Neuronal stem cell (in vitro differentiated cells): ENCODE measurements at regions not wholly inside any gene's neighbourhood (a gene's known extent, or its start where the extent isn't known, plus 50 kb on each side); places are given as distances from the start of the nearest gene placed in this dataset.

Source experiments
- DNase-seq: peaks from one replicate; pipeline ENCODE4 v3.0.0-alpha.2; 2013; ENCODE audit warnings: low spot score
- H2AFZ ChIP-seq: one replicate; pipeline ENCODE4 v1.6.1; 2013; ENCODE audit warnings: mild to moderate bottlenecking, low read length, inconsistent platforms
- H2AK5ac ChIP-seq: 2 replicates; pipeline ENCODE4 v1.6.1; 2013; ENCODE audit warnings: low read depth, mild to moderate bottlenecking, inconsistent platforms, low read length, moderate library complexity, mixed read lengths
- H2BK120ac ChIP-seq: 2 replicates; pipeline ENCODE4 v1.6.1; 2013; ENCODE audit warnings: low read depth, mild to moderate bottlenecking, inconsistent platforms, low read length, moderate library complexity, mixed read lengths
- H2BK12ac ChIP-seq: one replicate; pipeline ENCODE4 v1.6.1; 2013; ENCODE audit warnings: low read length, inconsistent platforms
- H2BK15ac ChIP-seq: 2 replicates; pipeline ENCODE4 v1.6.1; 2013; ENCODE audit warnings: mild to moderate bottlenecking, low read length, inconsistent platforms, mixed read lengths
- H2BK5ac ChIP-seq: one replicate; pipeline ENCODE4 v1.6.1; 2013; ENCODE audit warnings: inconsistent platforms, mild to moderate bottlenecking, low read length, moderate library complexity
- H3K14ac ChIP-seq: one replicate; pipeline ENCODE4 v1.6.1; 2013; ENCODE audit warnings: low read length, inconsistent platforms
- H3K18ac ChIP-seq: 2 replicates; pipeline ENCODE4 v1.6.1; 2013; ENCODE audit warnings: low read length, inconsistent platforms
- H3K23ac ChIP-seq: 2 replicates; pipeline ENCODE4 v1.6.1; 2013; ENCODE audit warnings: low read depth, mild to moderate bottlenecking, mixed read lengths, low read length, inconsistent platforms; ENCODE audit not compliant: poor library complexity
- H3K27ac ChIP-seq: replicated peaks from 3 replicates; pipeline ENCODE4 v1.5.1; 2013; ENCODE audit warnings: low read length, inconsistent platforms
- H3K27me3 ChIP-seq, 3 experiments: 2 replicates each; pipeline ENCODE4 v1.6.1; 2013; ENCODE audit warnings: low read length in 3 of 3, mild to moderate bottlenecking in 2 of 3, inconsistent platforms in 1 of 3, low read depth in 1 of 3, mixed read lengths in 1 of 3, moderate library complexity in 1 of 3; ENCODE audit not compliant: control insufficient read depth in 3 of 3, insufficient read depth in 3 of 3
- H3K36me3 ChIP-seq, 2 donors: replicated peaks in 1 of 2; 2 replicates each; pipeline ENCODE4 v1.6.1; 2013; ENCODE audit warnings: low read length in 2 of 2; ENCODE audit not compliant: control insufficient read depth in 2 of 2, insufficient read depth in 2 of 2
- H3K4ac ChIP-seq: 2 replicates; pipeline ENCODE4 v1.6.1; 2013; ENCODE audit warnings: inconsistent platforms, mild to moderate bottlenecking, low read length, moderate library complexity
- H3K4me1 ChIP-seq, 2 donors: 1 replicate in 1 of 2; 2 replicates in 1 of 2; pipeline ENCODE4 v1.6.1; 2013; ENCODE audit warnings: low read length in 2 of 2, low read depth in 1 of 2; ENCODE audit not compliant: control insufficient read depth in 2 of 2, insufficient read depth in 1 of 2
- H3K4me2 ChIP-seq: one replicate; pipeline ENCODE4 v1.6.1; 2013; ENCODE audit warnings: mild to moderate bottlenecking, low read length, inconsistent platforms; ENCODE audit not compliant: insufficient read depth, poor library complexity, severe bottlenecking
- H3K4me3 ChIP-seq, 2 donors: 2 replicates each; pipeline ENCODE4 v1.5.1; 2013; ENCODE audit warnings: low read length in 2 of 2, mild to moderate bottlenecking in 2 of 2, inconsistent platforms in 1 of 2, moderate library complexity in 1 of 2
- H3K79me1 ChIP-seq: one replicate; pipeline ENCODE4 v1.6.1; 2013; ENCODE audit warnings: low read depth, mild to moderate bottlenecking, inconsistent platforms, low read length, moderate library complexity
- H3K9ac ChIP-seq: one replicate; pipeline ENCODE4 v1.6.1; 2013; ENCODE audit warnings: mild to moderate bottlenecking, low read depth, low read length, inconsistent platforms; ENCODE audit not compliant: poor library complexity
- H3K9me3 ChIP-seq, 2 donors: replicated peaks in 1 of 2; 2 replicates each; pipeline versions ENCODE3 to v1.6.1; 2013; ENCODE audit warnings: low read length in 2 of 2, mild to moderate bottlenecking in 2 of 2, inconsistent platforms in 1 of 2, low read depth in 1 of 2, mixed read lengths in 1 of 2, moderate library complexity in 1 of 2; ENCODE audit not compliant: control insufficient read depth in 2 of 2, insufficient read depth in 1 of 2
- H4K8ac ChIP-seq: one replicate; pipeline ENCODE4 v1.6.1; 2013; ENCODE audit warnings: low read depth, mild to moderate bottlenecking, inconsistent platforms, low read length, moderate library complexity
- H4K91ac ChIP-seq: one replicate; pipeline ENCODE4 v1.6.1; 2013; ENCODE audit warnings: low read length, low read depth, mild to moderate bottlenecking, inconsistent platforms; ENCODE audit not compliant: poor library complexity
- WGBS, 2 donors: extraction: QIAGEN DNeasy Blood & Tissue Kit; methylation state at CpG; one replicate each; pipeline ENCODE4 v1.1.7; 2013; ENCODE audit warnings: missing lambda C conversion rate in 2 of 2, mixed read lengths in 1 of 2; ENCODE audit not compliant: insufficient read length in 2 of 2, insufficient replicate concordance in 1 of 2; ENCODE audit errors: extremely low coverage in 2 of 2; 5-methylcytosine and 5-hydroxymethylcytosine counted together

GRCh38 chrX:98459669-98460068 is 1576.0 kb downstream of the RPA4 start:
- Histone ChIP-seq H3K27ac (no peak overlapping the region), H3K4me2 (no peak overlapping the region), H2BK12ac (no peak overlapping the region), H2AK5ac (no peak overlapping the region), H2BK120ac (no peak overlapping the region), H4K8ac (no peak overlapping the region), H2BK15ac (no peak overlapping the region), H3K79me1 (no peaks in the 10 kb centered on the region), H3K9me3 (no peaks in the 10 kb centered on the region), H3K4me3 (no peak overlapping the region), H3K14ac (no peak overlapping the region), H2AFZ (no peak overlapping the region), H3K9ac (no peak overlapping the region), H4K91ac (no peak overlapping the region), H3K4me1 (no peaks in the 10 kb centered on the region), H3K23ac (no peak overlapping the region), H3K4ac (no peak overlapping the region), H3K36me3 (no peaks in the 10 kb centered on the region), H3K18ac (no peak overlapping the region), H3K27me3 (no peaks in the 10 kb centered on the region), H2BK5ac (no peak overlapping the region)
- no peak for DNase-seq
- WGBS, 2 donors, result no CpG with 5 or more reads among the region's 1 CpG

- no peak overlapping the region for H3K27ac ChIP-seq
- H3K27me3 ChIP-seq, result no peaks in the 10 kb centered on the region
Observed at GRCh38 chrX:98480606-98481005, 1596.9 kb downstream of the RPA4 start.

GRCh38 chrX:98481636-98482035 is 1597.9 kb downstream of the RPA4 start:
- Histone ChIP-seq H2AFZ (no peak overlapping the region), H4K91ac (no peak overlapping the region), H3K9me3 (no peaks in the 10 kb centered on the region), H3K27ac (no peak overlapping the region), H3K23ac (no peak overlapping the region), H3K4me3 (no peak overlapping the region), H2BK120ac (no peak overlapping the region), H3K27me3 (no peaks in the 10 kb centered on the region), H2AK5ac (no peak overlapping the region), H3K9ac (no peak overlapping the region), H2BK15ac (no peak overlapping the region), H3K4ac (no peak overlapping the region), H3K79me1 (no peaks in the 10 kb centered on the region), H2BK5ac (no peak overlapping the region), H3K14ac (no peak overlapping the region), H4K8ac (no peak overlapping the region), H2BK12ac (no peak overlapping the region), H3K36me3 (no peaks in the 10 kb centered on the region), H3K4me2 (no peak overlapping the region), H3K18ac (no peak overlapping the region), H3K4me1 (no peaks in the 10 kb centered on the region)
- DNase-seq, result no peak
- no CpG with 5 or more reads among the region's 3 CpGs for WGBS, 2 donors

More at GRCh38 chrX:98480606-98481005, 1596.9 kb downstream of the RPA4 start:
- no peaks in the 10 kb centered on the region for H3K4me1 ChIP-seq
- no peaks in the 10 kb centered on the region for H3K36me3 ChIP-seq
- H3K4ac ChIP-seq, result no peak overlapping the region
- DNase-seq, result no peak
- no peak overlapping the region for H2BK120ac ChIP-seq
- H2BK12ac ChIP-seq, result no peak overlapping the region
- no peak overlapping the region for H3K23ac ChIP-seq
- H3K9me3 ChIP-seq, result no peaks in the 10 kb centered on the region
- no peak overlapping the region for H3K18ac ChIP-seq
- no peak overlapping the region for H2BK15ac ChIP-seq
- no peak overlapping the region for H2BK5ac ChIP-seq
- H3K4me2 ChIP-seq, result no peak overlapping the region
- H4K91ac ChIP-seq, result no peak overlapping the region
- no CpG with 5 or more reads among the region's 4 CpGs for WGBS, 2 donors
- no peaks in the 10 kb centered on the region for H3K79me1 ChIP-seq
- no peak overlapping the region for H2AK5ac ChIP-seq
- H3K9ac ChIP-seq, result no peak overlapping the region
- H2AFZ ChIP-seq, result no peak overlapping the region
- H3K14ac ChIP-seq, result no peak overlapping the region
- H3K4me3 ChIP-seq, result no peak overlapping the region
- H4K8ac ChIP-seq, result no peak overlapping the region

- peaks cover 0 to 8% of the 10 kb centered on the region in 2 donors for H3K9me3 ChIP-seq
- no peak for DNase-seq
- no CpG with 5 or more reads among the region's 1 CpG for WGBS, 2 donors
Observed at GRCh38 chrX:98490670-98491069, 1607.0 kb downstream of the RPA4 start.

More at GRCh38 chrX:98490670-98491069, 1607.0 kb downstream of the RPA4 start:
- no peak overlapping the region for H3K18ac ChIP-seq
- H2AFZ ChIP-seq, result no peak overlapping the region
- no peak overlapping the region for H3K4me3 ChIP-seq
- H4K8ac ChIP-seq, result no peak overlapping the region
- no peak overlapping the region for H3K27ac ChIP-seq
- H2BK12ac ChIP-seq, result no peak overlapping the region
- H3K4me2 ChIP-seq, result no peak overlapping the region
- no peak overlapping the region for H4K91ac ChIP-seq
- no peak overlapping the region for H3K4ac ChIP-seq
- H3K36me3 ChIP-seq, result no peaks in the 10 kb centered on the region
- H3K14ac ChIP-seq, result no peak overlapping the region
- H3K4me1 ChIP-seq, result no peaks in the 10 kb centered on the region
- H2AK5ac ChIP-seq, result no peak overlapping the region
- no peak overlapping the region for H3K23ac ChIP-seq
- H3K79me1 ChIP-seq, result no peaks in the 10 kb centered on the region
- no peak overlapping the region for H2BK5ac ChIP-seq
- no peak overlapping the region for H2BK120ac ChIP-seq
- no peaks in the 10 kb centered on the region for H3K27me3 ChIP-seq
- H3K9ac ChIP-seq, result no peak overlapping the region
- H2BK15ac ChIP-seq, result no peak overlapping the region
